ENCODE measurements at regions not wholly inside any gene's neighbourhood (a gene's known extent, or its start where the extent isn't known, plus 50 kb on each side); places are given as distances from the start of the nearest gene placed in this dataset.

GRCh38 chr1:70635868-70636267 lies 224.8 kb downstream of the CTH start:
- TF ChIP-seq XRCC5 (IDR thresholded peaks at IDR 0.05; ENCODE audit: low read depth, low read length) (no peak), POLR2AphosphoS5 (IDR thresholded peaks at IDR 0.05; ENCODE audit: control insufficient read depth, insufficient read depth, low read depth, low read length) (no peak), KLF1 (tag; IDR thresholded peaks at IDR 0.05) (no peak), SMC3 (conservative IDR thresholded peaks at IDR 0.05; ENCODE audit: insufficient read depth, low read depth, low read length) (no peak), KDM1A (IDR thresholded peaks at IDR 0.05) (no peak)
- TF ChIP-seq, protein P1, sequence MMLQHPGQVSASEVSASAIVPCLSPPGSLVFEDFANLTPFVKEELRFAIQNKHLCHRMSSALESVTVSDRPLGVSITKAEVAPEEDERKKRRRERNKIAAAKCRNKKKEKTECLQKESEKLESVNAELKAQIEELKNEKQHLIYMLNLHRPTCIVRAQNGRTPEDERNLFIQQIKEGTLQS (IDR thresholded peaks at IDR 0.05): no peak
- TF ChIP-seq, protein P1 (CRISPR knock-in tag; conservative IDR thresholded peaks at IDR 0.05): no peak
- TF ChIP-seq, protein P2, sequence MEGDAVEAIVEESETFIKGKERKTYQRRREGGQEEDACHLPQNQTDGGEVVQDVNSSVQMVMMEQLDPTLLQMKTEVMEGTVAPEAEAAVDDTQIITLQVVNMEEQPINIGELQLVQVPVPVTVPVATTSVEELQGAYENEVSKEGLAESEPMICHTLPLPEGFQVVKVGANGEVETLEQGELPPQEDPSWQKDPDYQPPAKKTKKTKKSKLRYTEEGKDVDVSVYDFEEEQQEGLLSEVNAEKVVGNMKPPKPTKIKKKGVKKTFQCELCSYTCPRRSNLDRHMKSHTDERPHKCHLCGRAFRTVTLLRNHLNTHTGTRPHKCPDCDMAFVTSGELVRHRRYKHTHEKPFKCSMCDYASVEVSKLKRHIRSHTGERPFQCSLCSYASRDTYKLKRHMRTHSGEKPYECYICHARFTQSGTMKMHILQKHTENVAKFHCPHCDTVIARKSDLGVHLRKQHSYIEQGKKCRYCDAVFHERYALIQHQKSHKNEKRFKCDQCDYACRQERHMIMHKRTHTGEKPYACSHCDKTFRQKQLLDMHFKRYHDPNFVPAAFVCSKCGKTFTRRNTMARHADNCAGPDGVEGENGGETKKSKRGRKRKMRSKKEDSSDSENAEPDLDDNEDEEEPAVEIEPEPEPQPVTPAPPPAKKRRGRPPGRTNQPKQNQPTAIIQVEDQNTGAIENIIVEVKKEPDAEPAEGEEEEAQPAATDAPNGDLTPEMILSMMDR (IDR thresholded peaks at IDR 0.05 in 2 of 3, conservative IDR thresholded peaks at IDR 0.05 in 1 of 3; ENCODE audit: insufficient read depth in 2 of 3, low read depth in 1 of 3, low read length in 3 of 3): no peak
- TF ChIP-seq, protein P3, sequence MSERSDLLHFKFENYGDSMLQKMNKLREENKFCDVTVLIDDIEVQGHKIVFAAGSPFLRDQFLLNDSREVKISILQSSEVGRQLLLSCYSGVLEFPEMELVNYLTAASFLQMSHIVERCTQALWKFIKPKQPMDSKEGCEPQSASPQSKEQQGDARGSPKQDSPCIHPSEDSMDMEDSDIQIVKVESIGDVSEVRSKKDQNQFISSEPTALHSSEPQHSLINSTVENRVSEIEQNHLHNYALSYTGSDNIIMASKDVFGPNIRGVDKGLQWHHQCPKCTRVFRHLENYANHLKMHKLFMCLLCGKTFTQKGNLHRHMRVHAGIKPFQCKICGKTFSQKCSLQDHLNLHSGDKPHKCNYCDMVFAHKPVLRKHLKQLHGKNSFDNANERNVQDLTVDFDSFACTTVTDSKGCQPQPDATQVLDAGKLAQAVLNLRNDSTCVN (CRISPR knock-in tag; IDR thresholded peaks at IDR 0.05): no peak

Data from K562 (cell line).